Neural cell (in vitro differentiated cells): ENCODE measurements at regions not wholly inside any gene's neighbourhood (a gene's known extent, or its start where the extent isn't known, plus 50 kb on each side); places are given as distances from the start of the nearest gene placed in this dataset.

ENCODE experiments used
- CTCF ChIP-seq: fragments of 450-650 bp; IDR thresholded peaks from 2 replicates; pipeline ENCODE4 v1.5.1; 2014; ENCODE audit warnings: antibody characterized with exemption, mild to moderate bottlenecking, moderate library complexity; ENCODE audit not compliant: poor library complexity, severe bottlenecking
- EP300 ChIP-seq: fragments of 450-650 bp; conservative IDR thresholded peaks from 2 replicates; pipeline ENCODE4 v1.6.1; 2014; ENCODE audit warnings: antibody characterized with exemption, mild to moderate bottlenecking, moderate library complexity; ENCODE audit not compliant: poor library complexity, severe bottlenecking
- MXI1 ChIP-seq: fragments of 450-650 bp; conservative IDR thresholded peaks from 2 replicates; pipeline ENCODE4 v1.6.1; 2014; ENCODE audit warnings: antibody characterized with exemption, mild to moderate bottlenecking; ENCODE audit not compliant: poor library complexity, severe bottlenecking

- TF ChIP-seq CTCF, result no peak
- TF ChIP-seq MXI1, result no peak
- TF ChIP-seq EP300, result no peak
Measured at GRCh38 chr12:13471471-13471870, 274.9 kb downstream of the EMP1 start.
